Activated CD4-positive, alpha-beta T cell treated with anti-CD3 and anti-CD28 coated beads for 36 hours (primary cell): ENCODE measurements at regions not wholly inside any gene's neighbourhood (a gene's known extent, or its start where the extent isn't known, plus 50 kb on each side); places are given as distances from the start of the nearest gene placed in this dataset.

ENCODE experiments used
- ATAC-seq: fragments of 200-7000 bp; cut with Tn5 transposase; one replicate; pipeline ENCODE4 v1.10.0; 2021; ENCODE audit warnings: mild to moderate bottlenecking, moderate library complexity
- CTCF ChIA-PET: fragments of 350-600 bp; sonication (Branson Sonifier 250); formaldehyde crosslinking; loops from one replicate; lab custom pipeline; 2021; ENCODE audit warnings: antibody characterized with exemption; lab: Charles Lee
- POLR2A ChIA-PET: fragments of 350-600 bp; sonication (Branson Sonifier 250); formaldehyde crosslinking; loops from one replicate; lab custom pipeline; 2021; ENCODE audit warnings: antibody characterized with exemption, inconsistent platforms; lab: Charles Lee
- DNase-seq: peaks from one replicate; pipeline ENCODE4 v3.0.0-alpha.2; 2020
- H3K27ac Mint-ChIP-seq: one replicate; pipeline ENCODE4 v1.8.0; 2021; ENCODE audit warnings: mixed read lengths
- H3K27me3 Mint-ChIP-seq: one replicate; pipeline ENCODE4 v1.8.0; 2021; ENCODE audit warnings: mixed read lengths
- H3K36me3 Mint-ChIP-seq: one replicate; pipeline ENCODE4 v1.8.0; 2021; ENCODE audit warnings: low read depth, mixed read lengths
- H3K4me1 Mint-ChIP-seq: one replicate; pipeline ENCODE4 v1.8.0; 2021; ENCODE audit warnings: mixed read lengths
- H3K4me3 Mint-ChIP-seq: one replicate; pipeline ENCODE4 v1.8.0; 2021; ENCODE audit warnings: mild to moderate bottlenecking, moderate library complexity, mixed read lengths
- H3K9me3 Mint-ChIP-seq: one replicate; pipeline ENCODE4 v1.8.0; 2021; ENCODE audit warnings: low read depth, mixed read lengths
- intact Hi-C, 2 experiments: fragments of 100-400 bp; cut with DNase I in 1 of 2; cut with micrococcal nuclease in 1 of 2; formaldehyde crosslinking; loops; one replicate each; pipeline versions ENCODE4 v1.14.2 to v1.15.1; 2022 to 2024; cut with DNase I, micrococcal nuclease

GRCh38 chr4:137181293-137181899, 350.9 kb downstream of the PCDH18 start:
- H3K9me3 Mint-ChIP-seq, result peaks cover 4% of the 10 kb centered on the region
- ATAC-seq (no peak), DNase-seq (no peak)
- ChIA-PET POLR2A (no interaction called here), CTCF (no interaction called here)
- H3K4me1 Mint-ChIP-seq, result no peaks in the 10 kb centered on the region
- no peaks in the 10 kb centered on the region for H3K27me3 Mint-ChIP-seq
- no peak overlapping the region for H3K27ac Mint-ChIP-seq
- H3K4me3 Mint-ChIP-seq, result no peak overlapping the region
- no peaks in the 10 kb centered on the region for H3K36me3 Mint-ChIP-seq
- intact Hi-C loops, result no loop called here

- CTCF ChIA-PET, result no interaction called here
- POLR2A ChIA-PET, result no interaction called here
- H3K27me3 Mint-ChIP-seq, result no peaks in the 10 kb centered on the region
- no peaks in the 10 kb centered on the region for H3K36me3 Mint-ChIP-seq
- DNase-seq, result no peak
- no peak overlapping the region for H3K27ac Mint-ChIP-seq
- ATAC-seq, result no peak
- intact Hi-C loops, result no loop called here
- no peak overlapping the region for H3K4me3 Mint-ChIP-seq
- H3K9me3 Mint-ChIP-seq, result peaks cover 4% of the 10 kb centered on the region
- H3K4me1 Mint-ChIP-seq, result no peaks in the 10 kb centered on the region
Observed at GRCh38 chr4:137180349-137180748, 351.9 kb downstream of the PCDH18 start.

- intact Hi-C loops, result no loop called here
- Mint-ChIP-seq H3K4me1 (no peaks in the 10 kb centered on the region), H3K36me3 (no peaks in the 10 kb centered on the region), H3K9me3 (peaks cover 2% of the 10 kb centered on the region), H3K27ac (no peak overlapping the region), H3K27me3 (no peaks in the 10 kb centered on the region), H3K4me3 (no peak overlapping the region)
- CTCF ChIA-PET, result no interaction called here
- DNase-seq (no peak), ATAC-seq (no peak)
- POLR2A ChIA-PET, result no interaction called here
Observed at GRCh38 chr4:137156807-137157206, 375.5 kb downstream of the PCDH18 start.

GRCh38 chr4:137156054-137156453, 376.2 kb downstream of the PCDH18 start:
- Mint-ChIP-seq H3K9me3 (peaks cover 2% of the 10 kb centered on the region), H3K27me3 (no peaks in the 10 kb centered on the region), H3K4me1 (no peaks in the 10 kb centered on the region), H3K4me3 (no peak overlapping the region), H3K27ac (no peak overlapping the region), H3K36me3 (no peaks in the 10 kb centered on the region)
- ATAC-seq (no peak), DNase-seq (no peak)
- CTCF ChIA-PET, result no interaction called here
- intact Hi-C loops, result no loop called here
- POLR2A ChIA-PET, result no interaction called here

- Mint-ChIP-seq H3K27me3 (no peaks in the 10 kb centered on the region), H3K36me3 (no peaks in the 10 kb centered on the region), H3K4me3 (no peak overlapping the region), H3K4me1 (no peaks in the 10 kb centered on the region), H3K9me3 (peaks cover 1% of the 10 kb centered on the region), H3K27ac (no peak overlapping the region)
- intact Hi-C loops, result no loop called here
- DNase-seq, result no peak
- no peak for ATAC-seq
- ChIA-PET POLR2A (no interaction called here), CTCF (no interaction called here)
Observed at GRCh38 chr4:137131201-137131600, 401.1 kb downstream of the PCDH18 start.

GRCh38 chr4:137129845-137130244, 402.4 kb downstream of the PCDH18 start:
- Mint-ChIP-seq H3K4me1 (no peaks in the 10 kb centered on the region), H3K27ac (no peak overlapping the region), H3K4me3 (no peak overlapping the region), H3K36me3 (no peaks in the 10 kb centered on the region), H3K9me3 (peaks cover 1% of the 10 kb centered on the region), H3K27me3 (no peaks in the 10 kb centered on the region)
- ChIA-PET CTCF (no interaction called here), POLR2A (no interaction called here)
- intact Hi-C loops, result loop anchor here in 1 of 2 experiments (10.0 kb wide), 1 partner anchor 965 kb away; no protein-coding TSS in a partner anchor
- ATAC-seq, result no peak
- no peak for DNase-seq

GRCh38 chr4:137129441-137129840, 402.9 kb downstream of the PCDH18 start:
- H3K36me3 Mint-ChIP-seq, result no peaks in the 10 kb centered on the region
- CTCF ChIA-PET, result no interaction called here
- H3K9me3 Mint-ChIP-seq, result peaks cover 1% of the 10 kb centered on the region
- no peak overlapping the region for H3K27ac Mint-ChIP-seq
- no peak for ATAC-seq
- no peaks in the 10 kb centered on the region for H3K27me3 Mint-ChIP-seq
- H3K4me3 Mint-ChIP-seq, result no peak overlapping the region
- DNase-seq, result no peak
- intact Hi-C loops, result loop anchor here in 1 of 2 experiments (10.0 kb wide), 1 partner anchor 965 kb away; no protein-coding TSS in a partner anchor
- H3K4me1 Mint-ChIP-seq, result no peaks in the 10 kb centered on the region
- POLR2A ChIA-PET, result no interaction called here

- intact Hi-C loops, result loop anchor here (2.0 to 10.0 kb wide), 3 partner anchors 738 to 970 kb away; no protein-coding TSS in a partner anchor
- Mint-ChIP-seq H3K9me3 (peaks cover 3% of the 10 kb centered on the region), H3K4me3 (no peak overlapping the region), H3K27ac (no peak overlapping the region), H3K27me3 (no peaks in the 10 kb centered on the region), H3K36me3 (no peaks in the 10 kb centered on the region), H3K4me1 (no peaks in the 10 kb centered on the region)
- DNase-seq (no peak), ATAC-seq (no peak)
- CTCF ChIA-PET, result interaction anchor here (0.7 to 1.7 kb wide), 2 partner anchors 738 to 966 kb away, joined by 3 to 10 read pairs; no protein-coding TSS in a partner anchor
- POLR2A ChIA-PET, result no interaction called here
Observed at GRCh38 chr4:137125011-137125410, 407.3 kb downstream of the PCDH18 start.

- ChIA-PET POLR2A (no interaction called here), CTCF (interaction anchor here (0.7 to 1.7 kb wide), 2 partner anchors 739 to 966 kb away, joined by 3 to 10 read pairs; no protein-coding TSS in a partner anchor)
- peaks cover 3% of the 10 kb centered on the region for H3K9me3 Mint-ChIP-seq
- H3K4me1 Mint-ChIP-seq, result no peaks in the 10 kb centered on the region
- no peak overlapping the region for H3K4me3 Mint-ChIP-seq
- H3K27ac Mint-ChIP-seq, result no peak overlapping the region
- no peaks in the 10 kb centered on the region for H3K27me3 Mint-ChIP-seq
- intact Hi-C loops, result loop anchor here (2.0 to 10.0 kb wide), 3 partner anchors 738 to 970 kb away; no protein-coding TSS in a partner anchor
- DNase-seq, result no peak
- H3K36me3 Mint-ChIP-seq, result no peaks in the 10 kb centered on the region
- no peak for ATAC-seq
Observed at GRCh38 chr4:137124278-137124932, 407.9 kb downstream of the PCDH18 start.

- ATAC-seq (no peak), DNase-seq (no peak)
- CTCF ChIA-PET, result no interaction called here
- no peaks in the 10 kb centered on the region for H3K27me3 Mint-ChIP-seq
- POLR2A ChIA-PET, result no interaction called here
- no peak overlapping the region for H3K4me3 Mint-ChIP-seq
- H3K36me3 Mint-ChIP-seq, result no peaks in the 10 kb centered on the region
- intact Hi-C loops, result loop anchor here in 1 of 2 experiments (10.0 kb wide), 1 partner anchor 972 kb away; no protein-coding TSS in a partner anchor
- no peaks in the 10 kb centered on the region for H3K4me1 Mint-ChIP-seq
- no peak overlapping the region for H3K27ac Mint-ChIP-seq
- H3K9me3 Mint-ChIP-seq, result peaks cover 2% of the 10 kb centered on the region
Observed at GRCh38 chr4:137122876-137123275, 409.4 kb downstream of the PCDH18 start.

- no peak overlapping the region for H3K4me3 Mint-ChIP-seq
- H3K4me1 Mint-ChIP-seq, result no peaks in the 10 kb centered on the region
- peaks cover 6% of the 10 kb centered on the region for H3K9me3 Mint-ChIP-seq
- ATAC-seq (no peak), DNase-seq (no peak)
- ChIA-PET POLR2A (no interaction called here), CTCF (no interaction called here)
- no peak overlapping the region for H3K27ac Mint-ChIP-seq
- intact Hi-C loops, result no loop called here
- H3K36me3 Mint-ChIP-seq, result no peaks in the 10 kb centered on the region
- no peaks in the 10 kb centered on the region for H3K27me3 Mint-ChIP-seq
Observed at GRCh38 chr4:137116144-137116543, 416.1 kb downstream of the PCDH18 start.

- H3K4me1 Mint-ChIP-seq, result no peaks in the 10 kb centered on the region
- peaks cover 2% of the 10 kb centered on the region for H3K9me3 Mint-ChIP-seq
- no peak for ATAC-seq
- ChIA-PET CTCF (no interaction called here), POLR2A (no interaction called here)
- H3K36me3 Mint-ChIP-seq, result no peaks in the 10 kb centered on the region
- intact Hi-C loops, result no loop called here
- H3K27me3 Mint-ChIP-seq, result no peaks in the 10 kb centered on the region
- no peak for DNase-seq
- H3K4me3 Mint-ChIP-seq, result no peak overlapping the region
- no peak overlapping the region for H3K27ac Mint-ChIP-seq
Observed at GRCh38 chr4:137106733-137107132, 425.6 kb downstream of the PCDH18 start.
